Esophagus squamous epithelium (tissue), 5 donors: ENCODE measurements at regions not wholly inside any gene's neighbourhood (a gene's known extent, or its start where the extent isn't known, plus 50 kb on each side); places are given as distances from the start of the nearest gene placed in this dataset.

Experiments used
- DNase-seq: peaks from one replicate; lab custom pipeline; 2025; lab: John Stamatoyannopoulos, UW
- H3K27ac ChIP-seq, 4 donors: fragments of 200-600 bp; sonication (generic); one replicate each; pipeline ENCODE4 v1.5.1; 2016 to 2019; ENCODE audit warnings: mild to moderate bottlenecking in 1 of 4
- H3K27me3 ChIP-seq, 4 donors: fragments of 200-600 bp; sonication (generic); 1 replicate in 3 of 4; 2 replicates in 1 of 4; pipeline versions ENCODE4 v1.5.1 to v1.6.0; 2017 to 2021; ENCODE audit warnings: antibody characterized with exemption in 1 of 4
- H3K36me3 ChIP-seq, 3 donors: fragments of 200-600 bp; sonication (generic); one replicate each; pipeline ENCODE4 v1.5.1; 2016 to 2019
- H3K4me1 ChIP-seq, 3 donors: fragments of 200-600 bp; sonication (generic); one replicate each; pipeline ENCODE4 v1.5.1; 2017 to 2019
- H3K4me3 ChIP-seq, 4 donors: fragments of 200-600 bp; sonication (generic); 1 replicate in 3 of 4; 2 replicates in 1 of 4; pipeline ENCODE4 v1.5.1; 2016 to 2019; ENCODE audit warnings: mild to moderate bottlenecking in 2 of 4, moderate library complexity in 1 of 4
- H3K9me3 ChIP-seq, 3 donors: fragments of 200-600 bp; sonication (generic); one replicate each; pipeline ENCODE4 v1.5.1; 2016 to 2019
- CTCF ChIP-seq, 6 experiments: fragments of 450-650 bp in 4 of 6; fragments of 200-600 bp in 2 of 6; sonication (generic) in 2 of 6; IDR thresholded peaks; one replicate each; pipeline ENCODE4 v1.5.1; 2016 to 2019; ENCODE audit warnings: antibody characterized with exemption in 6 of 6, mild to moderate bottlenecking in 4 of 6, moderate library complexity in 4 of 6
- POLR2A ChIP-seq, 4 donors: fragments of 450-650 bp; IDR thresholded peaks; one replicate each; pipeline ENCODE4 v1.6.1; 2017; ENCODE audit warnings: antibody characterized with exemption in 4 of 4, mild to moderate bottlenecking in 4 of 4, moderate library complexity in 3 of 4
- WGBS, 2 donors: methylation state at CpG; one replicate each; pipeline ENCODE4 v1.1.5; 2018; 5-methylcytosine and 5-hydroxymethylcytosine counted together
- intact Hi-C: fragments of 100-400 bp; cut with DNase I; formaldehyde crosslinking; loops from one replicate; pipeline ENCODE4 v1.15.0; 2022
- donor health status: DM: yes; HTN: yes; CAD: no.

DNA sequence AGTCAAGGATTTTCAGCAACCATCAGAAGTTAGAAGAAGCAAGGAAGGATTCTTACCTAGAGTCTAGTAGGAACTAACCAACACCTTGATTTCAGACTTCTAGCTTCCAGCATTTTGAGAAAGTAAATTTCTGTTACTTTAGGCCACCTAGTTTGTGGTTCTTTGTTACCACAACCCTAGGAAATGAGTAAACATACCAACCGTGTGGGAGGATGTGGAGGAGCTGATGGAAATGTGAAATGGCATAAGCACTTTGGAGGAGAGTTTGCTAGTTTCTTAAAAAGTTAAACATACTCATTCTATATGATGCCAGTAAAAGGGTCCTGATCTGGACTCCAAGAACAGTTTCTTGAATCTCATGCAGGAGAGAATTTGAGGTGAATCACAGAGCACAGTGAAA, 679.4 kb downstream of the PDHA2 start:
- no peak for TF ChIP-seq POLR2A (IDR thresholded peaks at IDR 0.05)
- TF ChIP-seq CTCF (IDR thresholded peaks at IDR 0.05), result no peak
- Histone ChIP-seq H3K36me3 (no peaks in the 10 kb centered on the region), H3K27ac (no peak overlapping the region), H3K9me3 (peaks cover 0 to 12% (median 5%) of the 10 kb centered on the region in 3 donors), H3K27me3 (no peaks in the 10 kb centered on the region), H3K4me3 (no peak overlapping the region), H3K4me1 (no peaks in the 10 kb centered on the region)
- intact Hi-C loops, result no loop called here
- DNase-seq, result no peak
- WGBS, 2 donors, result 6 to 50% methylated on average over 1 of the region's 1 CpG

- Histone ChIP-seq H3K9me3 (peaks cover 0 to 12% (median 5%) of the 10 kb centered on the region in 3 donors), H3K27me3 (no peaks in the 10 kb centered on the region), H3K4me3 (no peak overlapping the region), H3K4me1 (no peaks in the 10 kb centered on the region), H3K27ac (no peak overlapping the region), H3K36me3 (no peaks in the 10 kb centered on the region)
- no peak for DNase-seq
- intact Hi-C loops, result no loop called here
- TF ChIP-seq POLR2A (IDR thresholded peaks at IDR 0.05) (no peak), CTCF (IDR thresholded peaks at IDR 0.05) (no peak)
- whole genome bisulfite sequencing, 2 donors, result 80% methylated on average over 1 of the region's 18 CpGs; no CpG with 5 or more reads in 1 of the 2 donors
These were observed 681.2 kb downstream of the PDHA2 start for GRCh38 chr4:96521046-96521536.

GRCh38 chr4:96523611-96524010, 683.7 kb downstream of the PDHA2 start:
- intact Hi-C loops, result no loop called here
- no peak for DNase-seq
- TF ChIP-seq CTCF (IDR thresholded peaks at IDR 0.05), result no peak
- TF ChIP-seq POLR2A (IDR thresholded peaks at IDR 0.05), result no peak
- Histone ChIP-seq H3K9me3 (peaks cover 0 to 12% (median 5%) of the 10 kb centered on the region in 3 donors), H3K36me3 (no peaks in the 10 kb centered on the region), H3K4me1 (no peaks in the 10 kb centered on the region), H3K27me3 (no peaks in the 10 kb centered on the region), H3K27ac (no peak overlapping the region), H3K4me3 (no peak overlapping the region)
- 70 to 75% methylated on average over 5 of the region's 5 CpGs for WGBS, 2 donors

GRCh38 chr4:96524311-96524875, 684.5 kb downstream of the PDHA2 start:
- no peak for DNase-seq
- Histone ChIP-seq H3K9me3 (peaks cover 0 to 12% (median 5%) of the 10 kb centered on the region in 3 donors), H3K4me1 (no peaks in the 10 kb centered on the region), H3K4me3 (no peak overlapping the region), H3K36me3 (no peaks in the 10 kb centered on the region), H3K27me3 (no peaks in the 10 kb centered on the region), H3K27ac (no peak overlapping the region)
- WGBS, 2 donors, result 49 to 58% methylated on average over 8 to 12 of the region's 12 CpGs
- intact Hi-C loops, result no loop called here
- TF ChIP-seq POLR2A (IDR thresholded peaks at IDR 0.05) (no peak), CTCF (IDR thresholded peaks at IDR 0.05) (no peak)

GRCh38 chr4:96525898-96526297, 686.0 kb downstream of the PDHA2 start:
- intact Hi-C loops, result no loop called here
- Histone ChIP-seq H3K4me1 (no peaks in the 10 kb centered on the region), H3K27ac (no peak overlapping the region), H3K9me3 (peaks cover 0 to 10% (median 2%) of the 10 kb centered on the region in 3 donors), H3K27me3 (no peaks in the 10 kb centered on the region), H3K4me3 (no peak overlapping the region), H3K36me3 (no peaks in the 10 kb centered on the region)
- TF ChIP-seq POLR2A (IDR thresholded peaks at IDR 0.05) (no peak), CTCF (IDR thresholded peaks at IDR 0.05) (no peak)
- DNase-seq, result no peak
